Stimulated activated effector memory CD8-positive, alpha-beta T cell treated with anti-CD3 and anti-CD28 coated beads, Interleukin-12 subunit alpha, Interleukin-12 subunit beta, amount 100 ng/mL, for 72 hours (primary cell): ENCODE measurements at regions not wholly inside any gene's neighbourhood (a gene's known extent, or its start where the extent isn't known, plus 50 kb on each side); places are given as distances from the start of the nearest gene placed in this dataset.

Experiments used
- ATAC-seq: fragments of 150-1000 bp; cut with Tn5 transposase; 2 replicates; pipeline ENCODE4 v1.10.0; 2021
- DNase-seq, 2 donors: peaks; one replicate each; pipeline ENCODE4 v3.0.0; 2021 to 2022; ENCODE audit warnings: low spot score in 2 of 2
- H3K27ac Mint-ChIP-seq: one replicate; pipeline ENCODE4 v1.8.0; 2022; ENCODE audit warnings: mild to moderate bottlenecking, mixed read lengths
- H3K36me3 Mint-ChIP-seq: one replicate; pipeline ENCODE4 v1.8.0; 2022; ENCODE audit warnings: mild to moderate bottlenecking, mixed read lengths
- H3K4me1 Mint-ChIP-seq: one replicate; pipeline ENCODE4 v1.8.0; 2022; ENCODE audit warnings: mixed read lengths
- H3K4me3 Mint-ChIP-seq: one replicate; pipeline ENCODE4 v1.8.0; 2022; ENCODE audit warnings: mild to moderate bottlenecking, mixed read lengths
- H3K9me3 Mint-ChIP-seq: one replicate; pipeline ENCODE4 v1.8.0; 2022; ENCODE audit warnings: mixed read lengths

- ATAC-seq: peak; percentile 88
- peaks cover 5% of the 10 kb centered on the region for H3K9me3 Mint-ChIP-seq
- no peaks in the 10 kb centered on the region for H3K36me3 Mint-ChIP-seq
- peaks cover 14% of the 10 kb centered on the region for H3K4me1 Mint-ChIP-seq
- H3K27ac Mint-ChIP-seq: peak overlapping the region; percentile 23
- no peak for DNase-seq
- H3K4me3 Mint-ChIP-seq: no peak overlapping the region
These were observed 152.3 kb downstream of the SNX7 start for GRCh38 chr1:98813738-98814309.

- no peaks in the 10 kb centered on the region for H3K9me3 Mint-ChIP-seq
- peaks cover 14% of the 10 kb centered on the region for H3K4me1 Mint-ChIP-seq
- no peak overlapping the region for H3K4me3 Mint-ChIP-seq
- no peaks in the 10 kb centered on the region for H3K36me3 Mint-ChIP-seq
- no peak overlapping the region for H3K27ac Mint-ChIP-seq
- ATAC-seq (no peak), DNase-seq (no peak)
These were observed 156.3 kb downstream of the SNX7 start for GRCh38 chr1:98817821-98818220.

- H3K36me3 Mint-ChIP-seq: no peaks in the 10 kb centered on the region
- no peak overlapping the region for H3K27ac Mint-ChIP-seq
- ATAC-seq (no peak), DNase-seq (no peak)
- H3K4me3 Mint-ChIP-seq: no peak overlapping the region
- H3K4me1 Mint-ChIP-seq: no peaks in the 10 kb centered on the region
- no peaks in the 10 kb centered on the region for H3K9me3 Mint-ChIP-seq
These were observed 159.9 kb downstream of the SNX7 start for GRCh38 chr1:98821379-98821778.

GRCh38 chr1:98824736-98825135, 163.2 kb downstream of the SNX7 start:
- no peak for ATAC-seq
- no peak overlapping the region for H3K27ac Mint-ChIP-seq
- no peaks in the 10 kb centered on the region for H3K4me1 Mint-ChIP-seq
- no peak for DNase-seq
- H3K36me3 Mint-ChIP-seq: no peaks in the 10 kb centered on the region
- H3K9me3 Mint-ChIP-seq: peaks cover 6% of the 10 kb centered on the region
- H3K4me3 Mint-ChIP-seq: no peak overlapping the region

- H3K9me3 Mint-ChIP-seq: peaks cover 9% of the 10 kb centered on the region
- ATAC-seq: no peak
- no peak overlapping the region for H3K27ac Mint-ChIP-seq
- no peak for DNase-seq
- no peaks in the 10 kb centered on the region for H3K4me1 Mint-ChIP-seq
- H3K36me3 Mint-ChIP-seq: no peaks in the 10 kb centered on the region
- H3K4me3 Mint-ChIP-seq: no peak overlapping the region
These were observed 165.5 kb downstream of the SNX7 start for GRCh38 chr1:98827041-98827440.

GRCh38 chr1:98839840-98840239, 164.8 kb downstream of the PLPPR5 start:
- H3K27ac Mint-ChIP-seq: no peak overlapping the region
- H3K4me1 Mint-ChIP-seq: no peaks in the 10 kb centered on the region
- no peak for ATAC-seq
- DNase-seq: no peak
- H3K4me3 Mint-ChIP-seq: no peak overlapping the region
- no peaks in the 10 kb centered on the region for H3K9me3 Mint-ChIP-seq
- no peaks in the 10 kb centered on the region for H3K36me3 Mint-ChIP-seq
